ENCODE measurements at regions not wholly inside any gene's neighbourhood (a gene's known extent, or its start where the extent isn't known, plus 50 kb on each side); places are given as distances from the start of the nearest gene placed in this dataset.

DNA sequence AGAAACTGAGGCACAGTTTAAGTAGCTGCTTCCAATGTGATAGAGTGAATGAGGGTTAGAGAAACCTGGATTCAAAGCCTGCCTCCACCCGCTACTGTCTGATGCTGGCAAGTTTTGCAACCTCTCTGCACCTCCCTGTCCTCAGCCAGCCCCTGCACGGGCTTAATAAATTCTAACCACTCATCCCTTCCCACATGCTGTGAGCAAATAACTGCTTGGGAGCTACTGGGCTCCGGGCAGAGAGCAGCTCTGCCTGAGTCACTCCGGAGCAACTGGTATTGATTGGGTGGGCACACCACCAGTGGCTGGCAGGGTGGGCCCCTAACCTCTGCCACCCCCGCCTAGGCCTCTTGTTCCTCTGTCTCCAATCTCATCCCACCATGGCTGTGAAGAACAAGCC lies 104.3 kb upstream of the SYT13 start (continued):
- TF ChIP-seq, protein P1, sequence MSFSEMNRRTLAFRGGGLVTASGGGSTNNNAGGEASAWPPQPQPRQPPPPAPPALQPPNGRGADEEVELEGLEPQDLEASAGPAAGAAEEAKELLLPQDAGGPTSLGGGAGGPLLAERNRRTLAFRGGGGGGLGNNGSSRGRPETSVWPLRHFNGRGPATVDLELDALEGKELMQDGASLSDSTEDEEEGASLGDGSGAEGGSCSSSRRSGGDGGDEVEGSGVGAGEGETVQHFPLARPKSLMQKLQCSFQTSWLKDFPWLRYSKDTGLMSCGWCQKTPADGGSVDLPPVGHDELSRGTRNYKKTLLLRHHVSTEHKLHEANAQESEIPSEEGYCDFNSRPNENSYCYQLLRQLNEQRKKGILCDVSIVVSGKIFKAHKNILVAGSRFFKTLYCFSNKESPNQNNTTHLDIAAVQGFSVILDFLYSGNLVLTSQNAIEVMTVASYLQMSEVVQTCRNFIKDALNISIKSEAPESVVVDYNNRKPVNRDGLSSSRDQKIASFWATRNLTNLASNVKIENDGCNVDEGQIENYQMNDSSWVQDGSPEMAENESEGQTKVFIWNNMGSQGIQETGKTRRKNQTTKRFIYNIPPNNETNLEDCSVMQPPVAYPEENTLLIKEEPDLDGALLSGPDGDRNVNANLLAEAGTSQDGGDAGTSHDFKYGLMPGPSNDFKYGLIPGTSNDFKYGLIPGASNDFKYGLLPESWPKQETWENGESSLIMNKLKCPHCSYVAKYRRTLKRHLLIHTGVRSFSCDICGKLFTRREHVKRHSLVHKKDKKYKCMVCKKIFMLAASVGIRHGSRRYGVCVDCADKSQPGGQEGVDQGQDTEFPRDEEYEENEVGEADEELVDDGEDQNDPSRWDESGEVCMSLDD (CRISPR knock-in tag; IDR thresholded peaks at IDR 0.05; ENCODE audit: borderline replicate concordance), result no peak
- TF ChIP-seq CBX2 (IDR thresholded peaks at IDR 0.05; ENCODE audit: low read depth, low read length) (no peak), CBX2 (CRISPR knock-in tag; IDR thresholded peaks at IDR 0.05; ENCODE audit: low read depth) (no peak), NFE2 (CRISPR knock-in tag; IDR thresholded peaks at IDR 0.05) (no peak), POGK (CRISPR knock-in tag; conservative IDR thresholded peaks at IDR 0.05) (no peak), NFYC (CRISPR knock-in tag; IDR thresholded peaks at IDR 0.05) (no peak), CENPX (CRISPR knock-in tag; IDR thresholded peaks at IDR 0.05) (no peak), RAD51 (IDR thresholded peaks at IDR 0.05; ENCODE audit: borderline replicate concordance) (no peak), ZSCAN31 (CRISPR knock-in tag; IDR thresholded peaks at IDR 0.05; ENCODE audit: low read depth) (no peak), REXO4 (CRISPR knock-in tag; IDR thresholded peaks at IDR 0.05; ENCODE audit: borderline replicate concordance) (no peak), ARNT (IDR thresholded peaks at IDR 0.05) (no peak), ZKSCAN1 (IDR thresholded peaks at IDR 0.05; ENCODE audit: low read length) (no peak), ETV5 (CRISPR knock-in tag; IDR thresholded peaks at IDR 0.05; ENCODE audit: borderline replicate concordance) (peak; percentile 23; the same call in 1 of the 2 replicates), TOE1 (CRISPR knock-in tag; IDR thresholded peaks at IDR 0.05) (no peak), CEBPG (CRISPR knock-in tag; IDR thresholded peaks at IDR 0.05) (0 out of 2 replicates have a peak, but pooled peaks have one; percentile 36), MIER2 (CRISPR knock-in tag; IDR thresholded peaks at IDR 0.05) (no peak), ZSCAN21 (CRISPR knock-in tag; IDR thresholded peaks at IDR 0.05; ENCODE audit: borderline replicate concordance) (no peak)
- TF ChIP-seq, protein P2, sequence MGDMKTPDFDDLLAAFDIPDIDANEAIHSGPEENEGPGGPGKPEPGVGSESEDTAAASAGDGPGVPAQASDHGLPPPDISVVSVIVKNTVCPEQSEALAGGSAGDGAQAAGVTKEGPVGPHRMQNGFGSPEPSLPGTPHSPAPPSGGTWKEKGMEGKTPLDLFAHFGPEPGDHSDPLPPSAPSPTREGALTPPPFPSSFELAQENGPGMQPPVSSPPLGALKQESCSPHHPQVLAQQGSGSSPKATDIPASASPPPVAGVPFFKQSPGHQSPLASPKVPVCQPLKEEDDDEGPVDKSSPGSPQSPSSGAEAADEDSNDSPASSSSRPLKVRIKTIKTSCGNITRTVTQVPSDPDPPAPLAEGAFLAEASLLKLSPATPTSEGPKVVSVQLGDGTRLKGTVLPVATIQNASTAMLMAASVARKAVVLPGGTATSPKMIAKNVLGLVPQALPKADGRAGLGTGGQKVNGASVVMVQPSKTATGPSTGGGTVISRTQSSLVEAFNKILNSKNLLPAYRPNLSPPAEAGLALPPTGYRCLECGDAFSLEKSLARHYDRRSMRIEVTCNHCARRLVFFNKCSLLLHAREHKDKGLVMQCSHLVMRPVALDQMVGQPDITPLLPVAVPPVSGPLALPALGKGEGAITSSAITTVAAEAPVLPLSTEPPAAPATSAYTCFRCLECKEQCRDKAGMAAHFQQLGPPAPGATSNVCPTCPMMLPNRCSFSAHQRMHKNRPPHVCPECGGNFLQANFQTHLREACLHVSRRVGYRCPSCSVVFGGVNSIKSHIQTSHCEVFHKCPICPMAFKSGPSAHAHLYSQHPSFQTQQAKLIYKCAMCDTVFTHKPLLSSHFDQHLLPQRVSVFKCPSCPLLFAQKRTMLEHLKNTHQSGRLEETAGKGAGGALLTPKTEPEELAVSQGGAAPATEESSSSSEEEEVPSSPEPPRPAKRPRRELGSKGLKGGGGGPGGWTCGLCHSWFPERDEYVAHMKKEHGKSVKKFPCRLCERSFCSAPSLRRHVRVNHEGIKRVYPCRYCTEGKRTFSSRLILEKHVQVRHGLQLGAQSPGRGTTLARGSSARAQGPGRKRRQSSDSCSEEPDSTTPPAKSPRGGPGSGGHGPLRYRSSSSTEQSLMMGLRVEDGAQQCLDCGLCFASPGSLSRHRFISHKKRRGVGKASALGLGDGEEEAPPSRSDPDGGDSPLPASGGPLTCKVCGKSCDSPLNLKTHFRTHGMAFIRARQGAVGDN (CRISPR knock-in tag; IDR thresholded peaks at IDR 0.05), result peak; percentile 6; the same call in 1 of the 2 replicates
- TF ChIP-seq, protein P3, sequence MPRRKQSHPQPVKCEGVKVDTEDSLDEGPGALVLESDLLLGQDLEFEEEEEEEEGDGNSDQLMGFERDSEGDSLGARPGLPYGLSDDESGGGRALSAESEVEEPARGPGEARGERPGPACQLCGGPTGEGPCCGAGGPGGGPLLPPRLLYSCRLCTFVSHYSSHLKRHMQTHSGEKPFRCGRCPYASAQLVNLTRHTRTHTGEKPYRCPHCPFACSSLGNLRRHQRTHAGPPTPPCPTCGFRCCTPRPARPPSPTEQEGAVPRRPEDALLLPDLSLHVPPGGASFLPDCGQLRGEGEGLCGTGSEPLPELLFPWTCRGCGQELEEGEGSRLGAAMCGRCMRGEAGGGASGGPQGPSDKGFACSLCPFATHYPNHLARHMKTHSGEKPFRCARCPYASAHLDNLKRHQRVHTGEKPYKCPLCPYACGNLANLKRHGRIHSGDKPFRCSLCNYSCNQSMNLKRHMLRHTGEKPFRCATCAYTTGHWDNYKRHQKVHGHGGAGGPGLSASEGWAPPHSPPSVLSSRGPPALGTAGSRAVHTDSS (CRISPR knock-in tag; conservative IDR thresholded peaks at IDR 0.05), result no peak
- TF ChIP-seq, protein P4, sequence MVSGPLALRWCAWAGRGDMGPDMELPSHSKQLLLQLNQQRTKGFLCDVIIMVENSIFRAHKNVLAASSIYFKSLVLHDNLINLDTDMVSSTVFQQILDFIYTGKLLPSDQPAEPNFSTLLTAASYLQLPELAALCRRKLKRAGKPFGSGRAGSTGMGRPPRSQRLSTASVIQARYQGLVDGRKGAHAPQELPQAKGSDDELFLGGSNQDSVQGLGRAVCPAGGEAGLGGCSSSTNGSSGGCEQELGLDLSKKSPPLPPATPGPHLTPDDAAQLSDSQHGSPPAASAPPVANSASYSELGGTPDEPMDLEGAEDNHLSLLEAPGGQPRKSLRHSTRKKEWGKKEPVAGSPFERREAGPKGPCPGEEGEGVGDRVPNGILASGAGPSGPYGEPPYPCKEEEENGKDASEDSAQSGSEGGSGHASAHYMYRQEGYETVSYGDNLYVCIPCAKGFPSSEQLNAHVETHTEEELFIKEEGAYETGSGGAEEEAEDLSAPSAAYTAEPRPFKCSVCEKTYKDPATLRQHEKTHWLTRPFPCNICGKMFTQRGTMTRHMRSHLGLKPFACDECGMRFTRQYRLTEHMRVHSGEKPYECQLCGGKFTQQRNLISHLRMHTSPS (CRISPR knock-in tag; IDR thresholded peaks at IDR 0.05; ENCODE audit: low read depth), result peak; percentile 91; the same call in 1 of the 2 replicates
